GM19468 (cell line): ENCODE measurements at regions not wholly inside any gene's neighbourhood (a gene's known extent, or its start where the extent isn't known, plus 50 kb on each side); places are given as distances from the start of the nearest gene placed in this dataset.
"Not testable (repeated sequence)": the region's sequence is repeated elsewhere in the genome, so short reads cannot be mapped to it uniquely, and the experiment has no call there.

Source experiments
- ATAC-seq: cut with Tn5 transposase; IDR thresholded peaks from one replicate; pipeline ENCODE4 v1.9.1; 2021; ENCODE audit warnings: mild to moderate bottlenecking, moderate library complexity, moderate number of reproducible peaks; ENCODE audit not compliant: unreplicated experiment; ENCODE audit errors: extremely low read depth

GRCh38 chr21:22132358-22133071 is 1134.3 kb downstream of the NCAM2 start:
- ATAC-seq, result no peak

- ATAC-seq, result no peak
These were observed 1138.5 kb downstream of the NCAM2 start for GRCh38 chr21:22136740-22137139.

GRCh38 chr21:22138297-22139016 is 1140.2 kb downstream of the NCAM2 start:
- no peak for ATAC-seq

- ATAC-seq, result no peak
These were observed 1147.3 kb downstream of the NCAM2 start for GRCh38 chr21:22145545-22145944.

GRCh38 chr21:22154579-22155274 is 1156.5 kb downstream of the NCAM2 start:
- no peak for ATAC-seq

- no peak for ATAC-seq
These were observed 1166.7 kb downstream of the NCAM2 start for GRCh38 chr21:22164912-22165311.

GRCh38 chr21:22174746-22175145 is 1176.5 kb downstream of the NCAM2 start:
- ATAC-seq, result no peak

GRCh38 chr21:22189278-22189677 is 1191.1 kb downstream of the NCAM2 start:
- ATAC-seq, result no peak

- no peak for ATAC-seq
These were observed 1193.4 kb downstream of the NCAM2 start for GRCh38 chr21:22191581-22191980.

- ATAC-seq, result no peak
These were observed 1194.6 kb downstream of the NCAM2 start for GRCh38 chr21:22192766-22193165.

- not testable (repeated sequence) for ATAC-seq
These were observed 1196.8 kb downstream of the NCAM2 start for GRCh38 chr21:22194986-22195385.

GRCh38 chr21:22200378-22201092 is 1202.3 kb downstream of the NCAM2 start:
- no peak for ATAC-seq

GRCh38 chr21:22201126-22201525 is 1202.9 kb downstream of the NCAM2 start:
- no peak for ATAC-seq

- no peak for ATAC-seq
These were observed 1203.5 kb downstream of the NCAM2 start for GRCh38 chr21:22201669-22202068.

- no peak for ATAC-seq
These were observed 1211.1 kb downstream of the NCAM2 start for GRCh38 chr21:22209304-22209700.

GRCh38 chr21:22211943-22212342 is 1213.7 kb downstream of the NCAM2 start:
- ATAC-seq, result no peak

- ATAC-seq, result peak; percentile 91
These were observed 1225.2 kb downstream of the NCAM2 start for GRCh38 chr21:22223385-22223784.

GRCh38 chr21:22224261-22224660 is 1226.1 kb downstream of the NCAM2 start:
- peak; percentile 58 for ATAC-seq

GRCh38 chr21:22225299-22225698 is 1227.1 kb downstream of the NCAM2 start:
- ATAC-seq, result no peak

GRCh38 chr21:22231013-22231412 is 1232.8 kb downstream of the NCAM2 start:
- ATAC-seq, result no peak
